Mesendoderm (in vitro differentiated cells): ENCODE measurements at regions not wholly inside any gene's neighbourhood (a gene's known extent, or its start where the extent isn't known, plus 50 kb on each side); places are given as distances from the start of the nearest gene placed in this dataset.

Experiments used
- DNase-seq: peaks from one replicate; pipeline ENCODE4 v3.0.0; 2013
- H2AK5ac ChIP-seq: 2 replicates; pipeline ENCODE4 v1.6.1; 2013; ENCODE audit warnings: low read length, inconsistent platforms
- H2BK120ac ChIP-seq: 2 replicates; pipeline ENCODE4 v1.6.1; 2013; ENCODE audit warnings: low read depth, mild to moderate bottlenecking, low read length, moderate library complexity, mixed read lengths
- H2BK15ac ChIP-seq: replicated peaks from 2 replicates; pipeline ENCODE4 v1.6.1; 2013; ENCODE audit warnings: low read depth, mild to moderate bottlenecking, moderate library complexity
- H2BK5ac ChIP-seq: 2 replicates; pipeline ENCODE4 v1.6.1; 2013; ENCODE audit warnings: low read length, inconsistent platforms
- H3K18ac ChIP-seq: 2 replicates; pipeline ENCODE4 v1.6.1; 2013; ENCODE audit warnings: mild to moderate bottlenecking, low read length, mixed read lengths
- H3K23ac ChIP-seq: one replicate; pipeline ENCODE4 v1.6.1; 2013; ENCODE audit warnings: low read length
- H3K27ac ChIP-seq: 2 replicates; pipeline ENCODE4 v1.5.1; 2013; ENCODE audit warnings: low read depth, mild to moderate bottlenecking, inconsistent platforms, low read length, moderate library complexity
- H3K27me3 ChIP-seq: 2 replicates; pipeline ENCODE4 v1.6.1; 2013; ENCODE audit warnings: low read length, control low read depth, mild to moderate bottlenecking, inconsistent platforms; ENCODE audit not compliant: insufficient read depth, poor library complexity
- H3K36me3 ChIP-seq: 2 replicates; pipeline ENCODE4 v1.6.1; 2013; ENCODE audit warnings: low read length, inconsistent platforms; ENCODE audit not compliant: control insufficient read depth, insufficient read depth
- H3K4ac ChIP-seq: one replicate; pipeline ENCODE4 v1.6.1; 2013; ENCODE audit warnings: low read depth, mild to moderate bottlenecking, low read length, moderate library complexity
- H3K4me1 ChIP-seq: 2 replicates; pipeline ENCODE4 v1.6.1; 2013; ENCODE audit warnings: low read depth, low read length, inconsistent platforms; ENCODE audit not compliant: control insufficient read depth
- H3K4me2 ChIP-seq: 2 replicates; pipeline ENCODE4 v1.6.1; 2013; ENCODE audit warnings: low read length
- H3K4me3 ChIP-seq: 2 replicates; pipeline ENCODE4 v1.5.1; 2013; ENCODE audit warnings: mild to moderate bottlenecking, low read length
- H3K56ac ChIP-seq: one replicate; pipeline ENCODE4 v1.6.1; 2013; ENCODE audit warnings: low read length
- H3K79me1 ChIP-seq: 2 replicates; pipeline ENCODE4 v1.6.1; 2013; ENCODE audit warnings: low read length, inconsistent platforms
- H3K79me2 ChIP-seq: 2 replicates; pipeline ENCODE4 v1.6.1; 2013; ENCODE audit warnings: mild to moderate bottlenecking, low read length; ENCODE audit not compliant: control insufficient read depth, insufficient read depth
- H3K9ac ChIP-seq: 2 replicates; pipeline ENCODE4 v1.6.1; 2013; ENCODE audit warnings: low read length, inconsistent platforms
- H4K5ac ChIP-seq: one replicate; pipeline ENCODE4 v1.6.1; 2013; ENCODE audit warnings: low read length
- H4K8ac ChIP-seq: one replicate; pipeline ENCODE4 v1.6.1; 2013; ENCODE audit warnings: low read depth, mild to moderate bottlenecking, control low read depth, low read length, moderate library complexity
- WGBS: extraction: QIAGEN DNeasy Blood & Tissue Kit; methylation state at CpG from one replicate; pipeline ENCODE4 v1.1.7; 2013; ENCODE audit warnings: low lambda C conversion rate, missing lambda C conversion rate; ENCODE audit not compliant: insufficient coverage; ENCODE audit errors: extremely low coverage; 5-methylcytosine and 5-hydroxymethylcytosine counted together

GRCh38 chr7:28300488-28300887 lies 111.8 kb upstream of the CREB5 start:
- H3K4me3 ChIP-seq: no peak overlapping the region
- no peak overlapping the region for H3K18ac ChIP-seq
- no peak overlapping the region for H3K4me2 ChIP-seq
- no peak overlapping the region for H4K5ac ChIP-seq
- no peak overlapping the region for H3K23ac ChIP-seq
- no peaks in the 10 kb centered on the region for H3K36me3 ChIP-seq
- no peaks in the 10 kb centered on the region for H3K4me1 ChIP-seq
- no peak overlapping the region for H3K56ac ChIP-seq
- H3K79me2 ChIP-seq: no peaks in the 10 kb centered on the region
- H3K4ac ChIP-seq: no peak overlapping the region
- WGBS: no CpG with 5 or more reads among the region's 5 CpGs
- no peak overlapping the region for H3K27ac ChIP-seq
- no peak for DNase-seq
- H2BK120ac ChIP-seq: no peak overlapping the region
- H2AK5ac ChIP-seq: no peak overlapping the region
- no peak overlapping the region for H4K8ac ChIP-seq
- no peaks in the 10 kb centered on the region for H3K27me3 ChIP-seq
- no peak overlapping the region for H2BK5ac ChIP-seq
- H3K79me1 ChIP-seq: no peaks in the 10 kb centered on the region
- no peak overlapping the region for H3K9ac ChIP-seq
- no peak overlapping the region for H2BK15ac ChIP-seq

- no peaks in the 10 kb centered on the region for H3K79me1 ChIP-seq
- no peak overlapping the region for H3K56ac ChIP-seq
- H3K27me3 ChIP-seq: no peaks in the 10 kb centered on the region
- H3K4me1 ChIP-seq: no peaks in the 10 kb centered on the region
- H3K79me2 ChIP-seq: no peaks in the 10 kb centered on the region
- H2AK5ac ChIP-seq: no peak overlapping the region
- no peak overlapping the region for H2BK120ac ChIP-seq
- no peak overlapping the region for H3K4me3 ChIP-seq
- no peak overlapping the region for H3K23ac ChIP-seq
- no peak overlapping the region for H4K5ac ChIP-seq
- no peak overlapping the region for H3K27ac ChIP-seq
- no peak overlapping the region for H3K9ac ChIP-seq
- no peak for DNase-seq
- H2BK15ac ChIP-seq: no peak overlapping the region
- no peak overlapping the region for H3K18ac ChIP-seq
- H3K4ac ChIP-seq: no peak overlapping the region
- H3K4me2 ChIP-seq: no peak overlapping the region
- H3K36me3 ChIP-seq: no peaks in the 10 kb centered on the region
- no peak overlapping the region for H4K8ac ChIP-seq
- no peak overlapping the region for H2BK5ac ChIP-seq
- whole genome bisulfite sequencing: no CpG with 5 or more reads among the region's 5 CpGs
Measured at GRCh38 chr7:28301148-28301641, 111.1 kb upstream of the CREB5 start.

GRCh38 chr7:28304290-28304689 lies 108.0 kb upstream of the CREB5 start:
- Histone ChIP-seq H3K9ac (no peak overlapping the region), H3K79me2 (no peaks in the 10 kb centered on the region), H3K23ac (no peak overlapping the region), H4K5ac (no peak overlapping the region), H4K8ac (no peak overlapping the region), H2BK15ac (no peak overlapping the region), H3K36me3 (no peaks in the 10 kb centered on the region), H3K4me2 (no peak overlapping the region), H2AK5ac (no peak overlapping the region), H3K18ac (no peak overlapping the region), H3K4ac (no peak overlapping the region), H3K4me1 (no peaks in the 10 kb centered on the region), H3K27me3 (no peaks in the 10 kb centered on the region), H2BK5ac (no peak overlapping the region), H3K79me1 (no peaks in the 10 kb centered on the region), H3K56ac (no peak overlapping the region), H3K4me3 (no peak overlapping the region), H3K27ac (no peak overlapping the region), H2BK120ac (no peak overlapping the region)
- no peak for DNase-seq

- Histone ChIP-seq H3K4me1 (no peaks in the 10 kb centered on the region), H3K56ac (no peak overlapping the region), H2BK15ac (no peak overlapping the region), H3K27ac (no peak overlapping the region), H4K5ac (no peak overlapping the region), H3K4me3 (no peak overlapping the region), H4K8ac (no peak overlapping the region), H3K18ac (no peak overlapping the region), H3K23ac (no peak overlapping the region), H3K36me3 (no peaks in the 10 kb centered on the region), H2BK5ac (no peak overlapping the region), H2AK5ac (no peak overlapping the region), H2BK120ac (no peak overlapping the region), H3K27me3 (no peaks in the 10 kb centered on the region), H3K79me1 (no peaks in the 10 kb centered on the region), H3K4ac (no peak overlapping the region), H3K79me2 (no peaks in the 10 kb centered on the region), H3K9ac (no peak overlapping the region), H3K4me2 (no peak overlapping the region)
- WGBS: no CpG with 5 or more reads among the region's 4 CpGs
- DNase-seq: no peak
Measured at GRCh38 chr7:28309704-28310459, 102.4 kb upstream of the CREB5 start.

GRCh38 chr7:28310460-28310848 lies 101.9 kb upstream of the CREB5 start:
- H3K9ac ChIP-seq: no peak overlapping the region
- H2BK5ac ChIP-seq: no peak overlapping the region
- no peak overlapping the region for H3K27ac ChIP-seq
- no peaks in the 10 kb centered on the region for H3K27me3 ChIP-seq
- no peaks in the 10 kb centered on the region for H3K79me1 ChIP-seq
- H2BK120ac ChIP-seq: no peak overlapping the region
- no peaks in the 10 kb centered on the region for H3K79me2 ChIP-seq
- no CpG with 5 or more reads among the region's 6 CpGs for WGBS
- no peak overlapping the region for H2AK5ac ChIP-seq
- H3K4me1 ChIP-seq: no peaks in the 10 kb centered on the region
- H3K36me3 ChIP-seq: no peaks in the 10 kb centered on the region
- no peak overlapping the region for H3K4me2 ChIP-seq
- H3K18ac ChIP-seq: no peak overlapping the region
- H2BK15ac ChIP-seq: no peak overlapping the region
- H3K23ac ChIP-seq: no peak overlapping the region
- no peak overlapping the region for H3K56ac ChIP-seq
- no peak overlapping the region for H4K8ac ChIP-seq
- H3K4me3 ChIP-seq: no peak overlapping the region
- H4K5ac ChIP-seq: no peak overlapping the region
- H3K4ac ChIP-seq: no peak overlapping the region
- DNase-seq: no peak

GRCh38 chr7:28311670-28312069 lies 100.6 kb upstream of the CREB5 start:
- Histone ChIP-seq H3K4ac (no peak overlapping the region), H3K4me1 (no peaks in the 10 kb centered on the region), H4K5ac (no peak overlapping the region), H3K79me2 (no peaks in the 10 kb centered on the region), H3K36me3 (no peaks in the 10 kb centered on the region), H2AK5ac (no peak overlapping the region), H3K27ac (no peak overlapping the region), H3K18ac (no peak overlapping the region), H3K4me2 (no peak overlapping the region), H3K56ac (peak overlapping the region; percentile 12), H3K4me3 (no peak overlapping the region), H2BK5ac (no peak overlapping the region), H2BK15ac (no peak overlapping the region), H2BK120ac (no peak overlapping the region), H3K9ac (no peak overlapping the region), H3K27me3 (no peaks in the 10 kb centered on the region), H3K23ac (no peak overlapping the region), H3K79me1 (no peaks in the 10 kb centered on the region), H4K8ac (no peak overlapping the region)
- no CpG with 5 or more reads among the region's 12 CpGs for WGBS
- peak; percentile 21 for DNase-seq
